Adrenal gland (tissue), 9 donors: ENCODE measurements at regions not wholly inside any gene's neighbourhood (a gene's known extent, or its start where the extent isn't known, plus 50 kb on each side); places are given as distances from the start of the nearest gene placed in this dataset.

Experiments used
- DNase-seq, 7 donors: peaks; one replicate each; pipeline ENCODE4 v3.0.0-alpha.2; 2019 to 2020
- H3K27ac ChIP-seq, 5 donors: fragments of 200-600 bp; sonication (generic) in 4 of 5; 1 replicate in 3 of 5; 2 replicates in 2 of 5; pipeline versions ENCODE4 v1.5.1 to v1.8.0; 2016 to 2020; ENCODE audit warnings: mild to moderate bottlenecking in 1 of 5
- H3K27me3 ChIP-seq: fragments of 200-600 bp; 2 replicates; pipeline ENCODE4 v1.8.0; 2021
- H3K36me3 ChIP-seq, 2 donors: fragments of 200-600 bp; replicated peaks in 1 of 2; 1 replicate in 1 of 2; 2 replicates in 1 of 2; pipeline versions ENCODE4 v1.5.1 to v1.8.0; 2018 to 2022
- H3K4me1 ChIP-seq, 2 donors: fragments of 200-600 bp; replicated peaks in 1 of 2; 1 replicate in 1 of 2; 2 replicates in 1 of 2; pipeline versions ENCODE4 v1.5.1 to v1.8.0; 2018 to 2021
- H3K4me3 ChIP-seq, 4 donors: fragments of 200-600 bp; sonication (generic) in 3 of 4; one replicate each; pipeline ENCODE4 v1.5.1; 2016 to 2018
- H3K9me3 ChIP-seq, 3 donors: fragments of 200-600 bp; sonication (generic) in 1 of 3; replicated peaks in 1 of 3; 1 replicate in 2 of 3; 2 replicates in 1 of 3; pipeline versions ENCODE4 v1.5.1 to v1.8.0; 2016 to 2021
- POLR2A ChIP-seq, 2 donors: fragments of 450-650 bp; IDR thresholded peaks; one replicate each; pipeline ENCODE4 v1.6.1; 2017; ENCODE audit warnings: antibody characterized with exemption in 2 of 2, mild to moderate bottlenecking in 2 of 2, moderate library complexity in 1 of 2
- WGBS, 4 donors: extraction: QIAGEN DNeasy Blood & Tissue Kit in 2 of 4; methylation state at CpG; one replicate each; pipeline versions ENCODE4 v1.1.5 to v1.1.7; 2013 to 2017; 5-methylcytosine and 5-hydroxymethylcytosine counted together
- intact Hi-C, 2 donors: fragments of 100-400 bp; cut with DNase I; formaldehyde crosslinking; loops; one replicate each; pipeline versions ENCODE4 v1.14.1 to v1.15.0; 2022 to 2023
- TF ChIP-seq, protein P1 (sequence below), 6 experiments: fragments of 450-650 bp in 4 of 6; fragments of 200-600 bp in 2 of 6; sonication (generic) in 1 of 6; IDR thresholded peaks; 1 replicate in 5 of 6; 2 replicates in 1 of 6; pipeline versions ENCODE4 v1.5.1 to v1.8.0; 2016 to 2021; ENCODE audit warnings: antibody characterized with exemption in 6 of 6, mild to moderate bottlenecking in 2 of 6, moderate library complexity in 1 of 6
- donor health status: healthy with polysubstance abuse.
- donor health status: Bipolar disorder and iron deficiency.
- donor health status: DM: yes; HTN: yes; CAD: no.
- donor health status: DM: no; HTN: no; CAD: no.
- donor health status: DM: no; HTN: no; CAD: no.

DNA sequence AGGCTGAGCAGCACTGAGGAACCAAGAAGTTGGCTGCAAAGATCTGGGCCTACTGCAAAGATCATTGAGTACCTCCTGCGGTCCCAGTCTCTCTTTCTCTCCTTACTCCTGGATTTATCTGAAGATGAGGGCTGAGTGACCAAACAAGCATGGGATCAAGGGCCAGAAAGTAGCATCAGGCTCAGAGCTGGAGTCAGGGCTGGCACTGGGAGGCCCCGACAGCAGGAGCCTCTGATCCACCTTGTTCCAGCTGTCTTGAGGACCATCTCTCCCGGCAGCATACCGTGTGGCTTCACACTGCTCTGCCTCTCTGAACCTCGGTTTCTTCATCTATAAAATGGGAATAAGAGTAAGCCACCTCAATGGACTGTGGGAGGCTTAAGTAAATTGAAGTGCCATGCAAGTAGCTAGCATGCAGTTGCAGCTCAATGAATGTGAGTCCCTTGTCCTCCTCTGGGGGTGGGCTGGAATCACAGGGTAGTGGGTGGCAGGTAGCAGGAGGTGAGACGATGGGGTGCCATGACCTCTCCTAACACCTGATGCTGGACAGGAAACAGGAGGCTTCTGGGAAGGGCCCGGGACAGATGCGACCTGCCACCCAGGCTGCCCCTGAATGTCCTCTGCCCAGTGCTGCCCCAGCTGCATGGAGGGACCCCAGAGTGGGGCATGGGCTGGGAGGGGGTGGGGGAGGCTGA, 52.5 kb upstream of the PRDM11 start:
- Histone ChIP-seq H3K9me3 (no peaks in the 10 kb centered on the region), H3K36me3 (no peaks in the 10 kb centered on the region), H3K4me3 (no peak overlapping the region), H3K27ac (no peak overlapping the region), H3K4me1 (peaks cover 6 to 29% of the 10 kb centered on the region in 2 donors), H3K27me3 (no peaks in the 10 kb centered on the region)
- intact Hi-C loops = no loop called here
- 80 to 92% (median 85%) methylated on average over 8 of the region's 8 CpGs for WGBS, 4 donors
- DNase-seq = peak in 3 of 7 donors; percentile 7 to 35 (median 9)
- TF ChIP-seq POLR2A (IDR thresholded peaks at IDR 0.05) = no peak
- TF ChIP-seq, protein P1, sequence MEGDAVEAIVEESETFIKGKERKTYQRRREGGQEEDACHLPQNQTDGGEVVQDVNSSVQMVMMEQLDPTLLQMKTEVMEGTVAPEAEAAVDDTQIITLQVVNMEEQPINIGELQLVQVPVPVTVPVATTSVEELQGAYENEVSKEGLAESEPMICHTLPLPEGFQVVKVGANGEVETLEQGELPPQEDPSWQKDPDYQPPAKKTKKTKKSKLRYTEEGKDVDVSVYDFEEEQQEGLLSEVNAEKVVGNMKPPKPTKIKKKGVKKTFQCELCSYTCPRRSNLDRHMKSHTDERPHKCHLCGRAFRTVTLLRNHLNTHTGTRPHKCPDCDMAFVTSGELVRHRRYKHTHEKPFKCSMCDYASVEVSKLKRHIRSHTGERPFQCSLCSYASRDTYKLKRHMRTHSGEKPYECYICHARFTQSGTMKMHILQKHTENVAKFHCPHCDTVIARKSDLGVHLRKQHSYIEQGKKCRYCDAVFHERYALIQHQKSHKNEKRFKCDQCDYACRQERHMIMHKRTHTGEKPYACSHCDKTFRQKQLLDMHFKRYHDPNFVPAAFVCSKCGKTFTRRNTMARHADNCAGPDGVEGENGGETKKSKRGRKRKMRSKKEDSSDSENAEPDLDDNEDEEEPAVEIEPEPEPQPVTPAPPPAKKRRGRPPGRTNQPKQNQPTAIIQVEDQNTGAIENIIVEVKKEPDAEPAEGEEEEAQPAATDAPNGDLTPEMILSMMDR (IDR thresholded peaks at IDR 0.05) = no peak

DNA sequence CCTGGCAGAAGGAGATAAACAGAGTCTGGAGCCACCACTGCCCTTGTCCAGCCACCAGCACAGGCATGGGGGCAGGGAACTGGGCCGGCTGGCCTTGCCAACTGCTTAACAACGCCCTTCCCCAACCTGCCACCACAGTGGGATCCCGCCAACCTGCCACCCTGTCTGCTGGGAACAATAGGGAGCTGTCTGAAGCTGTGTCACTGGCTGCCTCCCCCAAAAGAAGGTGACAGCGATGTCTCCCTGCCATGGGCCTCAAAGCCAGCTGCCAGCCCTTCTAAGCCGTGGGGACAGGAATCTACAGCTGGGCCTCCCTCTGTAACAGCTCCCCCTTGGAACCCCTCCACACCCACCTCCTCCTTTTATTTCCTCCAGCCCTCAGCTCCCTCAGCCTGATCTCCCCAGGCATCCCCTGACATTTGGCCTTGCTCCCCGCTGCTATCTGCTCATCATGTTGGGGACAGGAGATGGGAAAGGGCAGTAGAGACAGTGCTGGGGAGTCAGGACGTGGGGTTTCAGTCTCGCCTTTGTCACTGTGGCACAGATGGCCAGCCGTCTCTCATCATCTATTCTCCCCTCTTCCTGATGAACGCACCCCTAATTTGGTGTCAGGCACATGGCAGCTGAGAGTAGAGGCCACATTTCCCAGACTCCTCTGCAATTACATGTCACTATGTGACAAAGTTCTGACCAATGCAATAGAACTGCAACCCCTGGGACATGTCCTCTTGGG, 51.3 kb upstream of the PRDM11 start:
- Histone ChIP-seq H3K4me1 (peaks cover 0 to 17% of the 10 kb centered on the region in 2 donors), H3K4me3 (no peak overlapping the region), H3K36me3 (no peaks in the 10 kb centered on the region), H3K9me3 (no peaks in the 10 kb centered on the region), H3K27ac (no peak overlapping the region), H3K27me3 (no peaks in the 10 kb centered on the region)
- peak in 2 of 7 donors; percentile 11 to 27 for DNase-seq
- WGBS, 4 donors = 83 to 94% (median 88%) methylated on average over 10 of the region's 10 CpGs
- intact Hi-C loops = no loop called here
- no peak for TF ChIP-seq POLR2A (IDR thresholded peaks at IDR 0.05)
- TF ChIP-seq, protein P1 (IDR thresholded peaks at IDR 0.05) = no peak

DNA sequence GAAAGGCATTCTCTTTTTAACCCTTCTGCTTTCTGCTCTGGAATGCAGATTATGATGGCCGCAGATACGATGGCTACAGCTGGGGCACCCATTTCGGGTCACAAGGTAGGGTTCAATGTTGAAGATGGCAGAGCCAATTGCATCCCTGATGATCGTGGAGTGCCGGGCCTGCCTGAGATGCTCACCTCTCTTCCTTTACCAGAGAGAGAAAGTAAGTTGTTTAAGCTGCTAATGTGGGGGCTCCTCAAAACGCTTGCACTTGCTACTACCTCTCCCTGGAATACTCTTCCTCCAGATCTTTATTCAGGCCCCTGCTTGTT, 50.8 kb upstream of the PRDM11 start:
- 81 to 87% (median 84%) methylated on average over 6 of the region's 6 CpGs for WGBS, 4 donors
- TF ChIP-seq, protein P1 (IDR thresholded peaks at IDR 0.05) = no peak
- TF ChIP-seq POLR2A (IDR thresholded peaks at IDR 0.05) = no peak
- DNase-seq = no peak

DNA sequence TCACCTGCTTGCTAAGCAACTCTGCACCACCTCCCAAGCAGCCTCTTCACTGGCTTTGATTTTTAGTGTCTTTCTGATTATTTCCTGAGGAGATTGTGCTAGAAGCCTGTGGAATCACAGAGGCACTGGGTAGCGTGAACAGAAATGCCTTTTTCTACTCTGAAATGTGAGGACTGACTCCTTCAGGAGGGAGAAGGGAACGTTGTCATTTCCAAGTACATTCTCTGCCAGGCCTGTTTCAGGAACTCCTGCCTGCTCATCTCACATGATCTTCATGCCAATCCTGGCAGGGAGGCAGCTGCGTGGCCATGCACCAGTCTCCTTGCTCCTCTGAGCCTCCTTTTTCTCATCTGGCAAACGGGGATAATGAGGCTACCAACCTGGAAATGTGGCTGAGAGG, 49.8 kb upstream of the PRDM11 start:
- WGBS, 4 donors = 62 to 68% (median 63%) methylated on average over 4 of the region's 4 CpGs
- H3K27me3 ChIP-seq = no peaks in the 10 kb centered on the region
- H3K9me3 ChIP-seq = no peaks in the 10 kb centered on the region
- intact Hi-C loops = no loop called here
- peaks cover 0 to 12% of the 10 kb centered on the region in 2 donors for H3K4me1 ChIP-seq
- H3K36me3 ChIP-seq = no peaks in the 10 kb centered on the region
- H3K4me3 ChIP-seq = no peak overlapping the region
- TF ChIP-seq, protein P1 (IDR thresholded peaks at IDR 0.05) = no peak
- TF ChIP-seq POLR2A (IDR thresholded peaks at IDR 0.05) = no peak
- H3K27ac ChIP-seq = no peak overlapping the region
- DNase-seq = peak in 2 of 7 donors; percentile 5 to 47

More for the DNA sequence above, 50.8 kb upstream of the PRDM11 start:
- no peak overlapping the region for H3K27ac ChIP-seq
- no peak overlapping the region for H3K4me3 ChIP-seq
- intact Hi-C loops = no loop called here
- H3K36me3 ChIP-seq = no peaks in the 10 kb centered on the region
- peaks cover 0 to 17% of the 10 kb centered on the region in 2 donors for H3K4me1 ChIP-seq
- no peaks in the 10 kb centered on the region for H3K27me3 ChIP-seq
- no peaks in the 10 kb centered on the region for H3K9me3 ChIP-seq
